Lower leg skin (tissue), 4 donors: ENCODE measurements at regions not wholly inside any gene's neighbourhood (a gene's known extent, or its start where the extent isn't known, plus 50 kb on each side); places are given as distances from the start of the nearest gene placed in this dataset.

Experiments used
- DNase-seq, 2 donors: peaks; one replicate each; pipeline ENCODE4 v3.0.0-alpha.2; 2019; ENCODE audit warnings: low spot score in 2 of 2
- H3K4me3 ChIP-seq: fragments of 200-600 bp; sonication (generic); 2 replicates; pipeline ENCODE4 v1.5.1; 2017; ENCODE audit warnings: mild to moderate bottlenecking, low read depth; ENCODE audit not compliant: poor library complexity, severe bottlenecking
- CTCF ChIP-seq, 3 donors: fragments of 450-650 bp; IDR thresholded peaks; one replicate each; pipeline ENCODE4 v1.5.1; 2016; ENCODE audit warnings: antibody characterized with exemption in 3 of 3, mild to moderate bottlenecking in 3 of 3, moderate library complexity in 2 of 3
- POLR2A ChIP-seq, 2 donors: fragments of 450-650 bp; IDR thresholded peaks; one replicate each; pipeline ENCODE4 v1.6.1; 2016 to 2017; ENCODE audit warnings: antibody characterized with exemption in 2 of 2, mild to moderate bottlenecking in 1 of 2, moderate library complexity in 1 of 2
- WGBS, 2 donors: methylation state at CpG; one replicate each; pipeline ENCODE4 v1.1.5; 2018; 5-methylcytosine and 5-hydroxymethylcytosine counted together
- intact Hi-C: fragments of 100-400 bp; cut with DNase I; formaldehyde crosslinking; loops from one replicate; pipeline ENCODE4 v1.15.0; 2023; ENCODE audit warnings: low total_unique reads

DNA sequence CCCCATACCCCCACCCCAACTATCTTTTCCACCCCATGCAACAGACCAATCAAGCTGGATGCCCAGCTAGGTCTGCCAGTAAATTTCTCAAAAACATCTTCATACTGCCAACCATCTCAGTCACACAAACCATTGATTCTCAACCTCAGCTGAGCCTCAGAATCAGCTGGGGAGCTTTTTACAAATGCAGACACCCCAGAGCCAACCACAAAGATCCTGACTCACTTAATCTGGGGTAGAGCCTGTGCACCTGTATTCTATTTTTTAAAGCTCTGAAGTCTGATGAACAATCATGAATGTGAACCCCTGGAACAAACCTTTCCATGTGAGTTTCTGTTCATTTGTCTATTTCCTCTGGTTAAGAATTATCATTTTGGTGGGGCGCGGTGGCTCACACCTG lies 66.0 kb downstream of the ZNF281 start:
- intact Hi-C loops, result no loop called here
- WGBS, 2 donors, result 88 to 100% methylated on average over 2 of the region's 2 CpGs

DNA sequence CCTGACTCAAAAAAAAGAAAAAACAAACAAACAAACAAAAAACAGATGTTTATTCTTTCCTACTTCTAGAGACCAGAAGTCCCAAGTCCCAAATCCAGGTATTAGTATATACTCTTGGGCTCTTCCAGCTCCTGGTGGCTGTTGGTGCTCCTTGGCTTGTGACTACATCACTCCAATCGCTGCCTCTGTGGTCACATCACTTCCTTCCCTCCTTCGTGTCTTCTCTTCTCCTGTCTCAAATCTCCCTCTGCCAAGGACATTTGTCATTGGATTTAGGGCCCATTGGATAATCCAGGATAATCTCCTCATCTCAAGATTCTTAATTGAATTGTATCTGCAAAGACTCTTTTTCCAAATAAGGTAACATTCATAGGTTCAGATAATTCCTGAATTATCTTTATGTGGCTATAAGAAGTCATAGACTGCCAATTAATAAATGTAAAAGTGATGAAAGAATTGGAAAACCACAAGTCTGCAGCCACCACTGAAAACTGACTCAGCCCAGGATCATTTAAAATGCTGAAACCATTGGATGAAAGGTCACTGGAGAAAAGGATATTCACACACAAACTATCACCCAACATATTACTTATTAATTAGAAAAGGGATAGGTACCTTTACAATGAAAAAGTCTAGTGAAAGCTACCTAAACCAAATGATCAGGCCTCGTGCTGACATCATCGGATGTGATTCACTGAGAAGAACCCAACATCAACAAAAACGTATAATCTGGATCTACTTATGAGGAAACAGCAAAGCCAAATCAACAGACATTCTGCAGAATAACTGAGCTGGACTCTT lies 67.1 kb downstream of the ZNF281 start:
- H3K4me3 ChIP-seq, result no peak overlapping the region
- TF ChIP-seq POLR2A (IDR thresholded peaks at IDR 0.05) (no peak), CTCF (IDR thresholded peaks at IDR 0.05) (no peak)
- WGBS, 2 donors, result 80% methylated on average over 5 of the region's 5 CpGs
- intact Hi-C loops, result no loop called here
- peak in 1 of 2 donors; percentile 26 for DNase-seq

More for the DNA sequence above, 66.0 kb downstream of the ZNF281 start:
- peak in 1 of 2 donors; percentile 17 for DNase-seq
- TF ChIP-seq POLR2A (IDR thresholded peaks at IDR 0.05) (no peak), CTCF (IDR thresholded peaks at IDR 0.05) (no peak)
- H3K4me3 ChIP-seq, result no peak overlapping the region

DNA sequence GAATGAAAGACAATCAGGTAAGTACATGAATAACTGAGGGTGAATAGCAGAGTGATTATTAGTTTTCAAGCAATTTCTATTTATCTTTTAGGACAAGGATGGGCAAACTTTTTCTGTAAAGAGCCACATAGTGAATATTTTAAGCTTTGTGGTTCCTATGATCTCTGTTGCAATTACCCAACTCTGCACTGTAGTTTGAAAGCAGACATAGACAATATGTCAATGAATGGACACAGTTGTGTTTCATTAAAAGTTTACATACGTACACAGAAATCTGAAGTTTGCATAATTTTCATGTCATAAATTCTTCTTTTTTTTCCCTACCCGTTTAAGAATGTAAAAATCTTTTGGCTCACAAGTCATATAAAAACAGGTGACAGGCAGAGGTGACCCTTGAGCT lies 71.4 kb downstream of the ZNF281 start:
- 58 to 64% methylated on average over 2 of the region's 2 CpGs for WGBS, 2 donors
- intact Hi-C loops, result no loop called here
- no peak for TF ChIP-seq CTCF (IDR thresholded peaks at IDR 0.05)
- no peak overlapping the region for H3K4me3 ChIP-seq
- no peak for DNase-seq

- DNase-seq, result no peak
- no peak overlapping the region for H3K4me3 ChIP-seq
- WGBS, 2 donors, result 81 to 83% methylated on average over 3 of the region's 3 CpGs
- TF ChIP-seq CTCF (IDR thresholded peaks at IDR 0.05) (no peak), POLR2A (IDR thresholded peaks at IDR 0.05) (no peak)
- intact Hi-C loops, result no loop called here
Observed at GRCh38 chr1:200337831-200338230, 72.0 kb downstream of the ZNF281 start.

- no peak for DNase-seq
- TF ChIP-seq POLR2A (IDR thresholded peaks at IDR 0.05) (no peak), CTCF (IDR thresholded peaks at IDR 0.05) (no peak)
- no peak overlapping the region for H3K4me3 ChIP-seq
- WGBS, 2 donors, result 70 to 78% methylated on average over 2 of the region's 2 CpGs
- intact Hi-C loops, result no loop called here
Observed at GRCh38 chr1:200337410-200337809, 72.4 kb downstream of the ZNF281 start.
